Heart right ventricle (tissue), 16 donors: ENCODE measurements at regions not wholly inside any gene's neighbourhood (a gene's known extent, or its start where the extent isn't known, plus 50 kb on each side); places are given as distances from the start of the nearest gene placed in this dataset.

Experiments
- ATAC-seq, 8 donors: fragments of 200-7000 bp; cut with Tn5 transposase; one replicate each; pipeline ENCODE4 v1.9.1; 2020; ENCODE audit warnings: mild to moderate bottlenecking in 8 of 8, moderate library complexity in 8 of 8, moderate number of reproducible peaks in 1 of 8
- DNase-seq, 2 donors: peaks; one replicate each; pipeline ENCODE4 v3.0.0-alpha.2; 2020
- H3K27ac ChIP-seq, 10 donors: fragments of 200-600 bp; sonication (generic) in 2 of 10; one replicate each; pipeline versions ENCODE4 v1.5.0 to v1.8.0; 2020 to 2022; ENCODE audit warnings: mild to moderate bottlenecking in 3 of 10
- H3K27me3 ChIP-seq, 7 donors: fragments of 200-600 bp; one replicate each; pipeline ENCODE4 v1.8.0; 2021 to 2022; ENCODE audit warnings: mild to moderate bottlenecking in 2 of 7
- H3K36me3 ChIP-seq, 9 donors: fragments of 200-600 bp; sonication (generic) in 1 of 9; one replicate each; pipeline versions ENCODE4 v1.5.0 to v1.8.0; 2020 to 2022; ENCODE audit warnings: mild to moderate bottlenecking in 2 of 9
- H3K4me1 ChIP-seq, 9 donors: fragments of 200-600 bp; sonication (generic) in 1 of 9; one replicate each; pipeline versions ENCODE4 v1.5.0 to v1.8.0; 2020 to 2022; ENCODE audit warnings: mild to moderate bottlenecking in 4 of 9
- H3K4me3 ChIP-seq, 10 donors: fragments of 200-600 bp; sonication (generic) in 2 of 10; one replicate each; pipeline versions ENCODE4 v1.5.0 to v1.8.0; 2020 to 2022; ENCODE audit warnings: mild to moderate bottlenecking in 7 of 10, moderate library complexity in 2 of 10
- H3K9me3 ChIP-seq, 11 donors: fragments of 200-600 bp in 10 of 11; sonication (generic) in 2 of 11; one replicate each; pipeline versions ENCODE4 v1.5.0 to v1.8.0; 2013 to 2022; ENCODE audit warnings: mild to moderate bottlenecking in 2 of 11, control low read depth in 1 of 11, moderate library complexity in 1 of 11
- CTCF ChIP-seq, 9 donors: fragments of 200-600 bp; sonication (generic) in 2 of 9; IDR thresholded peaks; one replicate each; pipeline versions ENCODE4 v1.5.0 to v1.8.0; 2021 to 2022; ENCODE audit warnings: antibody characterized with exemption in 9 of 9, mild to moderate bottlenecking in 5 of 9, moderate library complexity in 1 of 9
- WGBS, 2 donors: extraction: QIAGEN DNeasy Blood & Tissue Kit; methylation state at CpG; one replicate each; pipeline ENCODE4 v1.1.7; 2013; ENCODE audit warnings: inconsistent platforms in 1 of 2; 5-methylcytosine and 5-hydroxymethylcytosine counted together
- intact Hi-C, 10 donors: fragments of 100-400 bp; cut with DNase I; formaldehyde crosslinking; loops; one replicate each; pipeline versions ENCODE4 v1.11.1 to v1.14.2; 2022
- donor health status: Arrhythmogenic right ventricular cardiomyopathy.
- donor health status: ischemic (EF 13 %, LVEDD 7.1; RV severe dilation, severe dysfunction).
- donor health status: healthy with polysubstance abuse.
- donor health status: DM: no; HTN: yes; CAD: no.
- donor health status: DM: no; HTN: no; CAD: no.
- donor health status: ischemic (EF 25% LVEDD 6.9; RV normal size, moderate dysfunction).
- donor health status: ischemic (EF 25% LVEDD 5.7; RV mildly dilated, moderate dysfunction).
- donor health status: healthy.
- donor health status: DM: yes; HTN: yes; CAD: no.
- donor health status: Ischemic cardiomyopathy.
- donor health status: ischemic (EF 35%, LVEDD 5.7; RV mildly dilated, moderate dysfunction).
- donor health status: nonischemic (EF 11% LVEDD 7.7; RV severe dilation, severe dysfunction).
- donor health status: DM: yes; HTN: yes; CAD: no.
- donor health status: PGD.
- donor health status: ischemic (EF 29% LVEDD 5.4; RV normal size, mild dysfunction).
- donor health status: nonischemic (EF 23%, LVEDD 6.1; RV moderate dilation, normal function).

DNA sequence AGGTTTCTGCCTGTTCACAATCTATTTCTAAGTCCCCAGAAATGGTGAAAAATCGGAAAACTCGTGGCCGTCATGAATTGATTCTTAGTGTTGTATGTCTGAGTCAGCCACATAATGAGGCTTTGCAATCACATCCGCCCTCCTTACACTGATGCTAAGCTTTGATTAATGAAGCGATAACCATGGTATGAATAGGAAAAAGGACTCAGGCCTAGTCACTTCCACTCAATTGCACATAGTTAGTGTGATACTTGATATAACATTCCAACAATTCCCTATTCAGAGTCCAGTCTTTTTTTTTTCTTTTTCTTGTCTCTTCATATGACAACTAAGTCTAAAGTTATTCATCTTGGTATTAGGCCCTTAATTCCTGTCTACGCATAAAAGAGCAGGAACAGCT lies 1231.0 kb downstream of the VRK1 start:
- 89 to 93% methylated on average over 6 of the region's 6 CpGs for WGBS, 2 donors
- no peak for DNase-seq
- intact Hi-C loops: no loop called here
- no peak for ATAC-seq
- Histone ChIP-seq H3K27me3 (peaks cover 0 to 7% (median 0%) of the 10 kb centered on the region in 7 donors), H3K27ac (no peak overlapping the region), H3K4me1 (no peaks in the 10 kb centered on the region), H3K4me3 (no peak overlapping the region), H3K9me3 (peaks cover 0 to 12% (median 0%) of the 10 kb centered on the region in 11 donors), H3K36me3 (no peaks in the 10 kb centered on the region)
- TF ChIP-seq CTCF (IDR thresholded peaks at IDR 0.05): no peak

- no peaks in the 10 kb centered on the region for H3K4me1 ChIP-seq
- ATAC-seq (no peak), DNase-seq (no peak)
- H3K27me3 ChIP-seq: no peaks in the 10 kb centered on the region
- no peak for TF ChIP-seq CTCF (IDR thresholded peaks at IDR 0.05)
- H3K9me3 ChIP-seq: peaks cover 0 to 12% (median 0%) of the 10 kb centered on the region in 11 donors
- H3K27ac ChIP-seq: no peak overlapping the region
- no peaks in the 10 kb centered on the region for H3K36me3 ChIP-seq
- WGBS, 2 donors: 67 to 69% methylated on average over 4 of the region's 4 CpGs
- intact Hi-C loops: no loop called here
- no peak overlapping the region for H3K4me3 ChIP-seq
Observed at GRCh38 chr14:98035396-98035795, 1236.6 kb downstream of the BCL11B start.

- Histone ChIP-seq H3K27me3 (no peaks in the 10 kb centered on the region), H3K9me3 (peaks cover 0 to 6% (median 0%) of the 10 kb centered on the region in 11 donors), H3K36me3 (no peaks in the 10 kb centered on the region), H3K4me1 (no peaks in the 10 kb centered on the region), H3K27ac (no peak overlapping the region), H3K4me3 (no peak overlapping the region)
- ATAC-seq (no peak), DNase-seq (no peak)
- intact Hi-C loops: no loop called here
- no peak for TF ChIP-seq CTCF (IDR thresholded peaks at IDR 0.05)
- WGBS, 2 donors: 71 to 80% methylated on average over 7 of the region's 7 CpGs
Observed at GRCh38 chr14:98037831-98038230, 1234.2 kb downstream of the BCL11B start.

GRCh38 chr14:98056946-98057345 lies 1215.1 kb downstream of the BCL11B start:
- intact Hi-C loops: no loop called here
- ATAC-seq (no peak), DNase-seq (no peak)
- no peaks in the 10 kb centered on the region for H3K9me3 ChIP-seq
- H3K27me3 ChIP-seq: peaks cover 0 to 4% (median 0%) of the 10 kb centered on the region in 7 donors
- no peaks in the 10 kb centered on the region for H3K36me3 ChIP-seq
- WGBS, 2 donors: 77 to 87% methylated on average over 5 of the region's 5 CpGs
- H3K4me1 ChIP-seq: no peaks in the 10 kb centered on the region
- H3K27ac ChIP-seq: no peak overlapping the region
- no peak for TF ChIP-seq CTCF (IDR thresholded peaks at IDR 0.05)
- H3K4me3 ChIP-seq: no peak overlapping the region
